Adrenal gland (tissue), 5 donors: ENCODE measurements at regions not wholly inside any gene's neighbourhood (a gene's known extent, or its start where the extent isn't known, plus 50 kb on each side); places are given as distances from the start of the nearest gene placed in this dataset.
"Not testable (repeated sequence)": the region's sequence is repeated elsewhere in the genome, so short reads cannot be mapped to it uniquely, and the experiment has no call there.

Experiments
- POLR2A ChIP-seq, 2 donors: fragments of 450-650 bp; IDR thresholded peaks; one replicate each; pipeline ENCODE4 v1.6.1; 2017; ENCODE audit warnings: antibody characterized with exemption in 2 of 2, mild to moderate bottlenecking in 2 of 2, moderate library complexity in 1 of 2
- TF ChIP-seq, protein P1 (sequence below), 6 experiments: fragments of 450-650 bp in 4 of 6; fragments of 200-600 bp in 2 of 6; sonication (generic) in 1 of 6; IDR thresholded peaks; 1 replicate in 5 of 6; 2 replicates in 1 of 6; pipeline versions ENCODE4 v1.5.1 to v1.8.0; 2016 to 2021; ENCODE audit warnings: antibody characterized with exemption in 6 of 6, mild to moderate bottlenecking in 2 of 6, moderate library complexity in 1 of 6
- donor health status: DM: no; HTN: no; CAD: no.

DNA sequence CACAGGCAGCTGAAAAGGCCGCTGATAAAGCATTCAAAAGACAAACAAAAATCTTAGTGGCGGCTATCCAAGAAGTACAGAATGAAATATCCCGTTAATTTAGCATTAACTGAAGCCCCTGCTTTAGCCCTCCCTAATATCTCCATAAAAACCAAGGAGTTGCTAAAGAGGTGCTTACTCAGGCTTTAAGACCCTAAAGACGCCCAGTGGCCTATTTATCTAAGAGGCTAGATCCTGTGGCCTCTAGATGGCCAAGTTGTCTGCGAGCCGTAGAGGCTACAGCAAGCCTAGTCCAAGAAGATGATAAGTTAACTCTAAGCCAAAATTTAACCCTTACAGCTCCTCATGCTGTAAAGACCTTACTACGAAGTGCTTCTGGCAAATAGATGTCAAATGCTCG, 133.4 kb upstream of the ROPN1B start:
- not testable (repeated sequence) for TF ChIP-seq POLR2A (IDR thresholded peaks at IDR 0.05)
- TF ChIP-seq, protein P1, sequence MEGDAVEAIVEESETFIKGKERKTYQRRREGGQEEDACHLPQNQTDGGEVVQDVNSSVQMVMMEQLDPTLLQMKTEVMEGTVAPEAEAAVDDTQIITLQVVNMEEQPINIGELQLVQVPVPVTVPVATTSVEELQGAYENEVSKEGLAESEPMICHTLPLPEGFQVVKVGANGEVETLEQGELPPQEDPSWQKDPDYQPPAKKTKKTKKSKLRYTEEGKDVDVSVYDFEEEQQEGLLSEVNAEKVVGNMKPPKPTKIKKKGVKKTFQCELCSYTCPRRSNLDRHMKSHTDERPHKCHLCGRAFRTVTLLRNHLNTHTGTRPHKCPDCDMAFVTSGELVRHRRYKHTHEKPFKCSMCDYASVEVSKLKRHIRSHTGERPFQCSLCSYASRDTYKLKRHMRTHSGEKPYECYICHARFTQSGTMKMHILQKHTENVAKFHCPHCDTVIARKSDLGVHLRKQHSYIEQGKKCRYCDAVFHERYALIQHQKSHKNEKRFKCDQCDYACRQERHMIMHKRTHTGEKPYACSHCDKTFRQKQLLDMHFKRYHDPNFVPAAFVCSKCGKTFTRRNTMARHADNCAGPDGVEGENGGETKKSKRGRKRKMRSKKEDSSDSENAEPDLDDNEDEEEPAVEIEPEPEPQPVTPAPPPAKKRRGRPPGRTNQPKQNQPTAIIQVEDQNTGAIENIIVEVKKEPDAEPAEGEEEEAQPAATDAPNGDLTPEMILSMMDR (IDR thresholded peaks at IDR 0.05), result not testable (repeated sequence)
